ENCODE measurements at regions not wholly inside any gene's neighbourhood (a gene's known extent, or its start where the extent isn't known, plus 50 kb on each side); places are given as distances from the start of the nearest gene placed in this dataset.

DNA sequence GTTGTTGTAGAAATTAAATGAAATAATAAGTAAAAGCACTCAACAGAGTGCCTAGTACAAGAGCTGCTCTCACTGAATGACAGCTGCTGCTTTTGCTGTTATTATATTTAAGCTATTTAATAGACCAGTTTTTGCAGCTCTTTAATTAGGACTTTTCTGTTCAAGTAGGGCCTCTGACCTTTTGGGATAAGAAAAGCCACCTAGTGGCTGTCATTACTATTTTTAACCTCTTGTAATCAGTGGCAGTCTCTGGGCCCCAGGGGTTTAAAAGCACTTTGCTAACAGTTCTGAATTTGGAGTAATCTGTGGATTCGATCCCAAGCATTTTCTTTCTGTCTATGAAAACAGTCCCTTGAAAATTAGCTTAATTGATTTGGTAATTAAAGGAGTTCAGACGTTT is 121.1 kb downstream of the NUDT12 start:
- Mint-ChIP-seq H3K36me3 (ENCODE audit: low read depth, unreplicated experiment) (no peaks in the 10 kb centered on the region), H3K27me3 (ENCODE audit: unreplicated experiment) (peaks cover 2% of the 10 kb centered on the region), H3K4me3 (ENCODE audit: unreplicated experiment) (no peak overlapping the region), H3K27ac (ENCODE audit: unreplicated experiment) (no peak overlapping the region), H3K9me3 (ENCODE audit: unreplicated experiment) (no peaks in the 10 kb centered on the region), H3K4me1 (ENCODE audit: unreplicated experiment) (peaks cover 2% of the 10 kb centered on the region)
- DNase-seq (ENCODE audit: low spot score), result no peak
- TF ChIP-seq, protein P1, sequence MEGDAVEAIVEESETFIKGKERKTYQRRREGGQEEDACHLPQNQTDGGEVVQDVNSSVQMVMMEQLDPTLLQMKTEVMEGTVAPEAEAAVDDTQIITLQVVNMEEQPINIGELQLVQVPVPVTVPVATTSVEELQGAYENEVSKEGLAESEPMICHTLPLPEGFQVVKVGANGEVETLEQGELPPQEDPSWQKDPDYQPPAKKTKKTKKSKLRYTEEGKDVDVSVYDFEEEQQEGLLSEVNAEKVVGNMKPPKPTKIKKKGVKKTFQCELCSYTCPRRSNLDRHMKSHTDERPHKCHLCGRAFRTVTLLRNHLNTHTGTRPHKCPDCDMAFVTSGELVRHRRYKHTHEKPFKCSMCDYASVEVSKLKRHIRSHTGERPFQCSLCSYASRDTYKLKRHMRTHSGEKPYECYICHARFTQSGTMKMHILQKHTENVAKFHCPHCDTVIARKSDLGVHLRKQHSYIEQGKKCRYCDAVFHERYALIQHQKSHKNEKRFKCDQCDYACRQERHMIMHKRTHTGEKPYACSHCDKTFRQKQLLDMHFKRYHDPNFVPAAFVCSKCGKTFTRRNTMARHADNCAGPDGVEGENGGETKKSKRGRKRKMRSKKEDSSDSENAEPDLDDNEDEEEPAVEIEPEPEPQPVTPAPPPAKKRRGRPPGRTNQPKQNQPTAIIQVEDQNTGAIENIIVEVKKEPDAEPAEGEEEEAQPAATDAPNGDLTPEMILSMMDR (IDR thresholded peaks at IDR 0.05; ENCODE audit: unreplicated experiment), result peak; percentile 45

DNA sequence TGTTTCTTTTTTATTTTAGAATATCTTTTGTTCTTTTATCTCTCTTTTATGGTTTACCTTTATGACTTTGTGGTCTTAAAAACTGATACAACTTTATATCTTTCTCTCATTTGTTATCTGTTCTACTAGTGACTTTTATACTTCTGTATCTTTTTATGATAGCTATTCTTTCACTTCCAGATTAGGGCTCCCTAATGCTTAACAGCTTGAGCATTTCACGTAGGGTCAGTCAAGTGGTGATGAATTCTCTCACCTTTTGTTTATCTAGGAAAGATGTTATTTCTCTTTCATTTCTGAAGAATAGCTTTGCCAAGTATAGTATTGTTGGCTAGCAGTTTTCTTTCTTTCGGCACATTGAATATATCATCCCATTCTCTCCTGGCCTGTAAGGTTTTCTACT is 123.6 kb downstream of the NUDT12 start:
- no peak for DNase-seq (ENCODE audit: low spot score)
- TF ChIP-seq, protein P1 (IDR thresholded peaks at IDR 0.05; ENCODE audit: unreplicated experiment), result no peak
- Mint-ChIP-seq H3K36me3 (ENCODE audit: low read depth, unreplicated experiment) (no peaks in the 10 kb centered on the region), H3K27ac (ENCODE audit: unreplicated experiment) (no peak overlapping the region), H3K27me3 (ENCODE audit: unreplicated experiment) (no peaks in the 10 kb centered on the region), H3K4me1 (ENCODE audit: unreplicated experiment) (no peaks in the 10 kb centered on the region), H3K9me3 (ENCODE audit: unreplicated experiment) (no peaks in the 10 kb centered on the region), H3K4me3 (ENCODE audit: unreplicated experiment) (no peak overlapping the region)

DNA sequence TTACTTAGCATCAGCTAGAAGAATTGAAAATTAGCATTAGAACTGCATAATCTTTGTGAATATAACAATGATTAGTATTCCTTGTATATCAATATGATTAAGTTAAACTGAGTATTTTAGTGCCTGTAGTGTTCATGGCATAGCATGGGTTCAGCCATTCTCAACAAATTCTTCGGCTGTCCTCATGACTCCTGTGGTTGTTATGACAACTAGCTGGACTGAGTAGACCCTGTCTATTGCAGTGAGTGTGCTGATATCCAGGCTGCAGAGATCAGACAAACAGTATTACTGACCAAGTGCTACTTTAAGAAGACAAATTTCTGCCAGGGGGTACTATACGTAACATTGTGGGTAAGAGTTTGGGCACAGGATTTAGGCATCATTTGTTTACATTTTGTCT is 125.9 kb downstream of the NUDT12 start:
- Mint-ChIP-seq H3K9me3 (ENCODE audit: unreplicated experiment) (no peaks in the 10 kb centered on the region), H3K27ac (ENCODE audit: unreplicated experiment) (no peak overlapping the region), H3K4me3 (ENCODE audit: unreplicated experiment) (no peak overlapping the region), H3K27me3 (ENCODE audit: unreplicated experiment) (no peaks in the 10 kb centered on the region), H3K36me3 (ENCODE audit: low read depth, unreplicated experiment) (no peaks in the 10 kb centered on the region), H3K4me1 (ENCODE audit: unreplicated experiment) (no peaks in the 10 kb centered on the region)
- TF ChIP-seq, protein P1 (IDR thresholded peaks at IDR 0.05; ENCODE audit: unreplicated experiment), result no peak
- DNase-seq (ENCODE audit: low spot score), result no peak

DNA sequence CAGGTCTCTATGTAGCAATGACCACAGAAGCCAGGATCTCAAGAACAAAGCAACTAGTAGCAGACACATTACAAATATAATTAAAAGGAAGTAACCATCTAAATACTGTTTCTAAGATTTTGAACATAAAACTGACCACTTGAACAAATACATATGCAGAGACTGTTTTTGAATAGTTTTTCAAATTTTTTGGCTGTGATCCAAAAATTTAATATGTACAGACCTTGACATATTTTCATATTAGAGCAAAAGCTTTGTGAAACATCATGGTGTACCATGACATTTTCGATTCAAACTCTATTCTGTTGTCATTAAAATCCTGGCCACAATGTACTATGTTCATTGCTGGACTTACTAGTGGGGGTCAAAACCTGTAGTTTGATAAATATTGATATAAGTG is 126.5 kb downstream of the NUDT12 start:
- Mint-ChIP-seq H3K27me3 (ENCODE audit: unreplicated experiment) (no peaks in the 10 kb centered on the region), H3K4me1 (ENCODE audit: unreplicated experiment) (no peaks in the 10 kb centered on the region), H3K4me3 (ENCODE audit: unreplicated experiment) (no peak overlapping the region), H3K9me3 (ENCODE audit: unreplicated experiment) (no peaks in the 10 kb centered on the region), H3K27ac (ENCODE audit: unreplicated experiment) (no peak overlapping the region), H3K36me3 (ENCODE audit: low read depth, unreplicated experiment) (no peaks in the 10 kb centered on the region)
- TF ChIP-seq, protein P1 (IDR thresholded peaks at IDR 0.05; ENCODE audit: unreplicated experiment), result no peak
- DNase-seq (ENCODE audit: low spot score), result no peak

DNA sequence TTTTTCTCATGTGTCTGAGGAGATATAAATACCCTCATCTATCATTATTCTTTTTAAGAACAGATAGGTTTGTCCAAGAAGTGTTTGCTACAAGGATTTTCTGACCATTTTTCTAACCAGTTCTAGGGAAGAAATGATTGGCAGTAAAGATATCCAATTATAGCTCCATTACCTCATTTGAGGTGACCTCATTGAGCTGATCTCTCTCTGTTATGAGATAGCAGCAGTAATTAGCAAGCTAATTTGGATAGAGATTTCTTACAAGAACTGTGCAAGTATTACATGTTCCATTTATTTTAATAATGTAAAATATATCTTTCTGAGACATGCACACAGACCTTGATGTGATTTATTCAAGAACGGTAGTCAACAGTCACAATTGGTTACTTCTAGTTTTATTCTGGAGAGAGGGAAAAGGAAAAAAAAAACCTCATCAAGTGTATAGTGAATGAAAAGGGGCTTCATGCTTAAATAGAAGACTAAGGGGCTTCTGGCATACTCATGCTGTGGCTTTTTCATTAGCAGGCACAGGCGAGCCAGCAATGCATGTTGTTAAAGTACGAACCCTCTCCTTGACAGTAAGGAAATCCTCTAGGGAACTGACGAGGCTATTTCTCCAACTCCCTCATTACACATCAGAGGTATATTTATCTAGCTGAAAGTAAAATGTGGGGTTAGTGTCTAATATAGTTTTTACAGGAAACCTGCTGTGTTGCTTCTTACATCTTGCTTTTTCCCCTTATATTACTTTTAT is 127.3 kb downstream of the NUDT12 start:
- Mint-ChIP-seq H3K27me3 (ENCODE audit: unreplicated experiment) (no peaks in the 10 kb centered on the region), H3K4me3 (ENCODE audit: unreplicated experiment) (no peak overlapping the region), H3K36me3 (ENCODE audit: low read depth, unreplicated experiment) (no peaks in the 10 kb centered on the region), H3K9me3 (ENCODE audit: unreplicated experiment) (no peaks in the 10 kb centered on the region), H3K27ac (ENCODE audit: unreplicated experiment) (no peak overlapping the region), H3K4me1 (ENCODE audit: unreplicated experiment) (no peaks in the 10 kb centered on the region)
- DNase-seq (ENCODE audit: low spot score), result no peak
- TF ChIP-seq, protein P1 (IDR thresholded peaks at IDR 0.05; ENCODE audit: unreplicated experiment), result no peak
